Loucy (cell line): ENCODE measurements at regions not wholly inside any gene's neighbourhood (a gene's known extent, or its start where the extent isn't known, plus 50 kb on each side); places are given as distances from the start of the nearest gene placed in this dataset.

Experiments
- H2AFZ ChIP-seq: fragments of 200-600 bp; sonication (generic); 2 replicates; pipeline ENCODE4 v1.6.0; 2016; ENCODE audit warnings: antibody characterized with exemption, mild to moderate bottlenecking, low read length, moderate library complexity
- H3F3A ChIP-seq: fragments of 200-600 bp; 2 replicates; pipeline ENCODE4 v1.6.0; 2016; ENCODE audit warnings: antibody characterized with exemption, low read depth, mild to moderate bottlenecking
- H3K27me3 ChIP-seq: fragments of 200-600 bp; sonication (generic); 2 replicates; pipeline ENCODE4 v1.6.1; 2014; ENCODE audit warnings: low read length, mild to moderate bottlenecking; ENCODE audit not compliant: insufficient read depth, poor library complexity, severe bottlenecking
- H3K36me3 ChIP-seq: fragments of 200-600 bp; sonication (generic); 2 replicates; pipeline ENCODE4 v1.6.1; 2016; ENCODE audit warnings: low read length; ENCODE audit not compliant: insufficient read depth
- H3K4me1 ChIP-seq: fragments of 200-600 bp; sonication (generic); 2 replicates; pipeline ENCODE4 v1.5.1; 2014; ENCODE audit warnings: low read length, mild to moderate bottlenecking; ENCODE audit not compliant: insufficient read depth, poor library complexity, severe bottlenecking
- H3K4me2 ChIP-seq: fragments of 200-600 bp; sonication (generic); 2 replicates; pipeline ENCODE4 v1.6.0; 2014; ENCODE audit warnings: antibody characterized with exemption, low read length, low read depth, mild to moderate bottlenecking; ENCODE audit not compliant: poor library complexity, severe bottlenecking
- H3K4me3 ChIP-seq: fragments of 200-600 bp; sonication (generic); 2 replicates; pipeline ENCODE4 v1.5.1; 2014; ENCODE audit warnings: low read length, mild to moderate bottlenecking, mixed read lengths; ENCODE audit not compliant: poor library complexity, severe bottlenecking
- H3K79me2 ChIP-seq: fragments of 200-600 bp; sonication (generic); 2 replicates; pipeline ENCODE4 v1.6.1; 2014; ENCODE audit warnings: low read length; ENCODE audit not compliant: insufficient read depth
- H3K9ac ChIP-seq: fragments of 200-600 bp; sonication (generic); 2 replicates; pipeline ENCODE4 v1.6.0; 2014; ENCODE audit warnings: mild to moderate bottlenecking, low read depth, low read length, moderate library complexity; ENCODE audit not compliant: poor library complexity, severe bottlenecking
- H3K9me2 ChIP-seq: fragments of 200-600 bp; sonication (generic); replicated peaks from 2 replicates; pipeline ENCODE4 v1.6.1; 2016; ENCODE audit warnings: low read depth, low read length, mixed read lengths
- H3K9me3 ChIP-seq: fragments of 200-600 bp; sonication (generic); 2 replicates; pipeline ENCODE4 v1.6.1; 2014; ENCODE audit warnings: mild to moderate bottlenecking, antibody characterized with exemption, low read length, low read depth; ENCODE audit not compliant: insufficient read depth
- H4K20me1 ChIP-seq: fragments of 200-600 bp; sonication (generic); 2 replicates; pipeline ENCODE4 v1.6.0; 2014; ENCODE audit warnings: antibody characterized with exemption, low read length, mild to moderate bottlenecking; ENCODE audit not compliant: insufficient read depth, poor library complexity, severe bottlenecking
- EZH2phosphoT487 ChIP-seq: fragments of 200-600 bp; IDR thresholded peaks from 2 replicates; pipeline ENCODE4 v1.6.1; 2018; ENCODE audit warnings: antibody characterized with exemption, mild to moderate bottlenecking, moderate library complexity, borderline replicate concordance
- TF ChIP-seq, protein P1 (sequence below): fragments of 200-600 bp; sonication (generic); conservative IDR thresholded peaks from 2 replicates; pipeline ENCODE4 v1.5.1; 2014; ENCODE audit warnings: mild to moderate bottlenecking, antibody characterized with exemption, low read length

DNA sequence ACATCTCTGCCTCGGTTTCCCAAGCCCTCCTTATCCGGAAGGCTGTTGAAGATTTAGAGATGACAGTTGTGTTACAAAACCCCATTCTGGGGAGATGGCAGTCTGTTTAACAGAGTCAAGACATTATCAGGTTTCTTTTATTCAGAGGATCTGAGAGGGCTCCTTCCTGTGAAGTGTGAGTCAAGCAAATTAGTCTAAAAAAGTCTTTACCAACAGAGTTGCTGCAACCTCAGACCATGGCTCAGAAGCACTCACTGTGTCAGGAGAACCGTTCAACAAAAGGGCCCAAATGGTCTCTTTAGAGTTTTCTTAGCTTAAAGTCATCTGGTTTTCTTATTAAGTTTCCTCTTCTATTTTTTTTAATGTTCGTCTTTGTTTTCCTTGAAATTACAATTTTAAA, 717.8 kb downstream of the EPM2A start:
- H3F3A ChIP-seq = no peaks in the 10 kb centered on the region
- H2AFZ ChIP-seq = no peak overlapping the region
- H3K4me1 ChIP-seq = no peaks in the 10 kb centered on the region
- no peaks in the 10 kb centered on the region for H3K9me2 ChIP-seq
- H3K9me3 ChIP-seq = no peaks in the 10 kb centered on the region
- H3K27me3 ChIP-seq = no peaks in the 10 kb centered on the region
- H3K36me3 ChIP-seq = no peaks in the 10 kb centered on the region
- no peaks in the 10 kb centered on the region for H4K20me1 ChIP-seq
- H3K4me2 ChIP-seq = no peak overlapping the region
- H3K4me3 ChIP-seq = no peak overlapping the region
- no peak overlapping the region for H3K9ac ChIP-seq
- TF ChIP-seq, protein P1, sequence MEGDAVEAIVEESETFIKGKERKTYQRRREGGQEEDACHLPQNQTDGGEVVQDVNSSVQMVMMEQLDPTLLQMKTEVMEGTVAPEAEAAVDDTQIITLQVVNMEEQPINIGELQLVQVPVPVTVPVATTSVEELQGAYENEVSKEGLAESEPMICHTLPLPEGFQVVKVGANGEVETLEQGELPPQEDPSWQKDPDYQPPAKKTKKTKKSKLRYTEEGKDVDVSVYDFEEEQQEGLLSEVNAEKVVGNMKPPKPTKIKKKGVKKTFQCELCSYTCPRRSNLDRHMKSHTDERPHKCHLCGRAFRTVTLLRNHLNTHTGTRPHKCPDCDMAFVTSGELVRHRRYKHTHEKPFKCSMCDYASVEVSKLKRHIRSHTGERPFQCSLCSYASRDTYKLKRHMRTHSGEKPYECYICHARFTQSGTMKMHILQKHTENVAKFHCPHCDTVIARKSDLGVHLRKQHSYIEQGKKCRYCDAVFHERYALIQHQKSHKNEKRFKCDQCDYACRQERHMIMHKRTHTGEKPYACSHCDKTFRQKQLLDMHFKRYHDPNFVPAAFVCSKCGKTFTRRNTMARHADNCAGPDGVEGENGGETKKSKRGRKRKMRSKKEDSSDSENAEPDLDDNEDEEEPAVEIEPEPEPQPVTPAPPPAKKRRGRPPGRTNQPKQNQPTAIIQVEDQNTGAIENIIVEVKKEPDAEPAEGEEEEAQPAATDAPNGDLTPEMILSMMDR = no peak
- TF ChIP-seq EZH2phosphoT487 = no peak
- H3K79me2 ChIP-seq = no peaks in the 10 kb centered on the region

DNA sequence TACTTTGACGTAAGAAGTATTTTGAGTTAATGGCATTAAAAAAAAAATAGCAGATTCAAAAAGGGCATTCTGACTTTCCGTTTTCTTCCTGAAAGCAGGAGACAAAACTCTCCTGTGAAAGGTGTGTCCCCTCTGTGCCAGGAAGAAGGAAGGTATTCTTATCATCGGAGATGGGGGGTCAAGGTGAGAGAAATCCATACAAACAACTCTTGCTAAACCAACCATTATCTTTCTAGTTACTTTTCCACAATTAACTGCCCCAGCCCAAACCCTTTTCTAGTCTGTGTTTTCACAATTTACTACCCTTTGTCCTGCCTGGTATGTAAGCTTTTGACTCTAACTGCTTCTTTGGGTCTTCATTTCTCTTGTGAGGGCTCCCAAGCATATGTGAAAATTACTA, 717.3 kb downstream of the EPM2A start:
- Histone ChIP-seq H3K9me3 (no peaks in the 10 kb centered on the region), H4K20me1 (no peaks in the 10 kb centered on the region), H3K9ac (no peak overlapping the region), H3K9me2 (no peaks in the 10 kb centered on the region), H3K79me2 (no peaks in the 10 kb centered on the region), H3K4me1 (no peaks in the 10 kb centered on the region), H3K36me3 (no peaks in the 10 kb centered on the region), H3F3A (no peaks in the 10 kb centered on the region), H2AFZ (no peak overlapping the region; the same call in 1 of the 2 replicates), H3K4me3 (no peak overlapping the region), H3K4me2 (no peak overlapping the region), H3K27me3 (no peaks in the 10 kb centered on the region)
- TF ChIP-seq EZH2phosphoT487 = no peak
- TF ChIP-seq, protein P1 = no peak

GRCh38 chr6:145020114-145020513, 715.2 kb downstream of the EPM2A start:
- Histone ChIP-seq H3F3A (no peaks in the 10 kb centered on the region), H3K9ac (no peak overlapping the region), H3K4me1 (no peaks in the 10 kb centered on the region), H3K27me3 (no peaks in the 10 kb centered on the region), H3K4me2 (no peak overlapping the region), H4K20me1 (no peaks in the 10 kb centered on the region), H3K36me3 (no peaks in the 10 kb centered on the region), H3K4me3 (no peak overlapping the region), H2AFZ (no peak overlapping the region), H3K9me2 (no peaks in the 10 kb centered on the region), H3K79me2 (no peaks in the 10 kb centered on the region), H3K9me3 (no peaks in the 10 kb centered on the region)
- TF ChIP-seq EZH2phosphoT487 = no peak
- TF ChIP-seq, protein P1 = no peak
